ENCODE measurements at regions not wholly inside any gene's neighbourhood (a gene's known extent, or its start where the extent isn't known, plus 50 kb on each side); places are given as distances from the start of the nearest gene placed in this dataset.

GRCh38 chr6:164051427-164051826 lies 636.9 kb downstream of the QKI start:
- TF ChIP-seq EZH2 (IDR thresholded peaks at IDR 0.05; ENCODE audit: low read length) = no peak
- no peak for TF ChIP-seq CTCF (optimal IDR thresholded peaks at IDR 0.05 in 1 of 3, IDR thresholded peaks at IDR 0.05 in 1 of 3, conservative IDR thresholded peaks at IDR 0.05 in 1 of 3; ENCODE audit: extremely low read depth in 1 of 3, insufficient read depth in 2 of 3, low read length in 3 of 3)

Data from keratinocyte (primary cell).